GM18505 (cell line): ENCODE measurements at regions not wholly inside any gene's neighbourhood (a gene's known extent, or its start where the extent isn't known, plus 50 kb on each side); places are given as distances from the start of the nearest gene placed in this dataset.

Experiments
- ATAC-seq: cut with Tn5 transposase; IDR thresholded peaks from one replicate; pipeline ENCODE4 v1.9.1; 2021; ENCODE audit not compliant: unreplicated experiment
- POLR2A ChIP-seq: IDR thresholded peaks from 4 replicates; pipeline ENCODE4 v1.6.1; 2011; ENCODE audit warnings: borderline replicate concordance; ENCODE audit not compliant: insufficient read depth, insufficient read length; ENCODE audit errors: extremely low read depth

DNA sequence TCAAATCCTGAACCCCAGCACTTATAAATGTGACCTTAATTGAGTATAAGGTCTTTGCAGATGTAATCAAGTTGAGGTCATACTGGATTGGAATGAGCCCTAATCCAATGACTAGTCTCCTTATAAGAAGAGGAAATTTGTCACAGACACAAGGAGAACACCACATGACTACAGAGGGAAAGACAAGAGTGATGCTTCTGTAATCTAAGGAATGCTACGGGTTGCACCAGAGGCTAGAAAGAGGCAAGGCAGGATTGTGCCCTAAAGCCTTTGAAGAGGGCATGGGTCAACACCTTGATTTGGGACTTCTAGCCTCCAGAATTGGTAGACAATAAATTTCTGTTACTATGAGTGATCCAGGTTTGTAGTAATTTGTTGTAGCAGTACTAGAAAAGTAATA, 135.0 kb downstream of the FOXG1 start:
- no peak for TF ChIP-seq POLR2A
- no peak for ATAC-seq

DNA sequence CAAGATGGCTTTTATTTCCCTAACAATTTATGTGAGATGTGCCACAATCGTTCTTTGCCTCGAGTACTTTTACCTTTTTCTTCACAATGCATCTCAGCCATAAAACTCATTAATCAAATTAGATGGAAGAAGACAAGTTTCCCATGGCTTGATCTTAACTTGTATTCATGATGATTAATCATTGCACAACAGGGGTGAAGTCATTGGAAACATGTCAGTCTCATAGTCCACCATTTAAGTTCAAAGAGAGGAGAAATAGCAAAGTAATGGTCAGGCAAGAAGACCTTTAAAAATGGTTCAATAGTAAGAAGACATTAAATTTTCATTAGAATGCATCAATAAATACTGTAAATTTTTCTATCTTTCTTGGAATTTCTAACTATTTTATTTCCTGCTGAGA, 136.3 kb downstream of the FOXG1 start:
- TF ChIP-seq POLR2A: no peak
- no peak for ATAC-seq

DNA sequence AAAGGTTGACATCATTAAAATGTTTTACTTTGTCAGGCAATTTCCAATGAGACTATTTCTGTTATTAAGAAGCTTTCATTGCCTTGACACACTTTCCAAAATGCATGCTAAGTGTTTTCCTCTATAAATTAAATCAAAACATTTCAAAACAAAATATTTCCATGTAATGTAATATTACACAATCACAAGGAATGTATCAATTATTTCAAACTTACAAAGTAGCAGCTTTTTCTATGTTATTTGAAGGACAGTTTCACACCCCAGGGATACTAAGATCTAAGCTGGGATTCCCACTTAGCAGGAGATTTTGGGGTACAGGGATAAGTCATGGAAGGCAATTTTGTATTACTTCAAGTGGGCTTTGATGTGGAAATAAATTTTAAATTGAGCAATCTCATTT, 144.9 kb downstream of the FOXG1 start:
- TF ChIP-seq POLR2A: no peak

DNA sequence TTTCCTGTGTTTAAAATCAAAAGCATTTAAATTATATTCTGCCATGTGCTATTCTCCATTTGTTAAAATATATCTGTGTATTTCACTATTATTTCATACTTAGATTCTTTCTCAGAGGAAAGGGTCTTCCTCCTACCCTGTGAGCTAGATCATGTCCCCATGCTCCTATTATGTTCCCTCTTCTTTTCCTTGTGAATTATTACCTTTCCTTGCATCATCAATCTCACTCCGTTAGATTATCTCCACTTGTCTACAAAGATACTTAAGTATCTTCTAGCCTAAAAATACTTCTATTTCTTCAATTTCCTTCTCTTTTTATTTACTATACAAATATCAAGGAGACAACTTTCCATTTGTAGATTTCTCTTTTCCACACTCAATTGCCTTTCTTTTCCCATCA, 146.5 kb downstream of the FOXG1 start:
- ATAC-seq: no peak
- no peak for TF ChIP-seq POLR2A

More for the DNA sequence above, 144.9 kb downstream of the FOXG1 start:
- no peak for ATAC-seq

DNA sequence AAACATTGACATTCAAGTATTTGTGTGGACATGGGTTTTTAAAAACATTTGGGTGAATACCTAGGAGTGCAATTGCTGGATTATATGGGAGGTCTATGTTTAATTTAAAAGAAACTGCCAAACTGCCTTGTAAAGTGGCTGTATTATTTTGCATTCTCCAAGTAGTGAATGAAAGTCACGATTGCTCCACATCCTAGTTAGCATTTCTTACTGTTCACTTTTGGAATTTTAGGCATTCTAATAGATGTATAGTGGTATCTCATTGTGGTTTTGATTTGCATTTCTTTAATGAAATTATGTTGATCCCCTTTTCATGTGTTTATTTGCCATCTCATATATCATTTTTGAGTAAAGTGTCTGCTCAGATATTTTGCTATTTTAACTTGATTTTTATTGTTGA, 159.5 kb downstream of the FOXG1 start:
- ATAC-seq: no peak
- TF ChIP-seq POLR2A: no peak

DNA sequence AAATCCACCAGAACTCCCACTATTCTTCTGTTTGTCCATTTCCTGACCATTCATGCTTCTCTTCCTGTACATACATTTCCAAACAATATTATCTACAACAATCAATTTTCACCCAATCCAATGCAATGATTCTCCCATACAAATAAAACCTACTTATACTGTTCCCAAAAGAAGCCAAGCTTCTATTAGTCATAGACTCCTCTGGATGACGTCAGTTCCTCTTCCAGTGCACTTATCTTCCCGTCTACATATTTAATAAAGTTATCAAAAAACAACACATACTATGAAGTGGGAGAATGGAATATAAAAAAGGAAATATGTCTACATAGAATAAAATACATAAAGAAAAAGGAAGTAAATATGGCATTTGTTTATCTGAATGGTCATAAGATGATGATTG, 165.4 kb downstream of the FOXG1 start:
- no peak for ATAC-seq
- TF ChIP-seq POLR2A: no peak

DNA sequence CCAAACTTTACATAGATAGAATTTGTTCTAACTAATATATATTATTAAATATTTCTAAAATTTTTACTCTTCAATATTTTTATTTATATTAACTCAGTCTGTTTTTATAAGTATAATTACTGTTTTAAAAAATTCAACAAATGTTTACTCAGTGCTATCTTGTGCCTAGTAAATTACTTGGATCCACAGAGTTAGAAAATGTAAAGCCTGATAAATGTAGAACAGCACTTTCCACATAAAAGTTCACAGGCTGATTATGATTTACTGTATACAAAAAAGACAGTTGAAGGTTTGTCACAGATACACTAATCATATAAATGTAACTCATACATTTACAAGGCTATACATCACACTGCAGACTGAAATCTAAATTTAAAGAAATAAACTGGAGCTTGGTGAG, 170.0 kb downstream of the FOXG1 start:
- no peak for ATAC-seq
- TF ChIP-seq POLR2A: no peak

DNA sequence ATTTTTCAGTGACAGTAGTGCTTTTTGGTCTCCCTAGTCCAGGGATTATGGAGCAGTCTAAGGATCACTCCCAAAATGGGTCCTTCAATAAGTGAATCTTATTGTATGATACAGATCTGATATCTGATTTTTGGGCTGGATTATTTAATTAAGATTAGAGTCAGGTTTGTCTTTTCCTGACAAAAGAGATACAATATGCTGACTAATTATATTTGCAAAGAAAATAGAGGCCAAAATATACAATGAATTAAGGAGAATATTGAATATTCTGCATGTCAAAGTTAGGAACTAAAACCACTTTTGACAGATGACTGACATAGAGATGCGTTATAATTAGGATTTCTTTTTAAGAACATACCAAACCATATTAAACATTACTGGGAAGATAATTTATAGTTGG, 175.2 kb downstream of the FOXG1 start:
- TF ChIP-seq POLR2A: no peak

DNA sequence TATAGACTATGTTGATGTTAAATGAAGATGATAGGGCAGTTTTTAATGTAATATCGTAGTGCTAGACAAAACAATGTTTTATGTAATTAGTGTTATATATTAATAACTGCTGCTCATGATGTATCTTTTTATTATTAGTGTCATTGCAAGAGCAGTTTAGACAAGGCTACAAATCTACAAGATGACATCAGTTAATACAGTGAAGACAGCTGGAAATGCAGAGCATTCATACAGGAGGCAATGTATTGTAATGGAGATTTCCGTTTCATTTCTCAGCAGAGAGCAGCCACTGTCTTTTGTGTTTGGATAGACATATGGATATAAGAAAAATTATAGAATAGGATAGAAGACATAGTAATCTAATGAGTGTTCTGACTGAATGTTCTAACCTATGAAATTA, 178.0 kb downstream of the FOXG1 start:
- TF ChIP-seq POLR2A: no peak
- no peak for ATAC-seq

More for the DNA sequence above, 175.2 kb downstream of the FOXG1 start:
- no peak for ATAC-seq

DNA sequence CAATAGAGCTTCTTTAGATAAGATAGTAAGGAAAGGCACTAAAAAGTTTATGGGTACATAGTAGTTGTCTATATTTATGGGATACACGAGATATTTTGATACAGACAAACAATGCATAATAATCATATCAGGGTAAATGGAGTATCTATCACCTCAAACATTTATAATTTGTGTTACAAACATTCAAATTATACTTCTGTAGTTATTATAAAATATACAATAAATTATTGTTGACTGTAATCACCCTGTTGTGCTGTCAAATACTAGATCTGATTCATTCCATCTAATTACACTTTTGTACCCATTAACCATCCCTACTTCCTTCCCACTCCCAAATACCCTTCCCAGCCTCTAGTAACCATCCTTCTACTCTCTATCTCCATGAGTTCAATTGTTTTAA, 179.7 kb downstream of the FOXG1 start:
- no peak for ATAC-seq
- TF ChIP-seq POLR2A: no peak

DNA sequence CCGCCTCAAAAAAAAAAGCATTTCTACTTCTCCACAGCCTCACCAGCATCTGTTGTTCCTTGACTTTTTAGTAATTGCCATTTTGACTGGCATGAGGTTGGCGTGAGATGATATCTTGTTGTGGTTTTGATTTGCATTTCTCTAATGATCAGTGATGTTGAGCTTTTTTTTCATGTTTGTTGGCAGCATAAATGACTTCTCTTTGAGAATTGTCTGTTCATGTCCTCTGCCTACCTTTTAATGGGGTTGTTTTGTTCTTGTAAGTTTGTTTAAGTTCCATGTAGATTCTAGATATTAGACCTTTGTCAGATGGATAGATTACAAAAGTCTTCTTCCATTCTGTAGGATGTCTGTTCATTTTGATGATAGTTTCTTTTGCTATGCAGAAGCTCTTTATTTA, 182.9 kb downstream of the FOXG1 start:
- no peak for TF ChIP-seq POLR2A
- no peak for ATAC-seq

DNA sequence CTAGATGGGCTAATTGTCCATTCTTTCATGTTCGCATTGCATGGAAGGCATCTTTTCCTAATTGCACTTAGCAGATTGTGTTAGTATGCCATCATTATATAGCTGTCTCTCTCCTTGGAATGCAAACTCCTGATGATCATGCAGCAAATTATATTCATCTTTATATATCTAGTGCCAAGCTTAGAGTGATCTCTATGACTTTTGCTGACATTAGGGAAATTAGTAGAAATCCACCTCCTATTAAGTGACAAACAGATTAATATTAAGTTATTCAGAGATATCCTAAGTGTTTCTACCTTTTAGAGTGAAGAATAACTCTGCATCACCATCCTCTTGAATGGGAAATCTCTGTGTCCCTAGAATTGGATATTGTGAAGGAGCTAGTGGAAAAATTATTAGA, 185.6 kb downstream of the FOXG1 start:
- no peak for TF ChIP-seq POLR2A
- no peak for ATAC-seq

DNA sequence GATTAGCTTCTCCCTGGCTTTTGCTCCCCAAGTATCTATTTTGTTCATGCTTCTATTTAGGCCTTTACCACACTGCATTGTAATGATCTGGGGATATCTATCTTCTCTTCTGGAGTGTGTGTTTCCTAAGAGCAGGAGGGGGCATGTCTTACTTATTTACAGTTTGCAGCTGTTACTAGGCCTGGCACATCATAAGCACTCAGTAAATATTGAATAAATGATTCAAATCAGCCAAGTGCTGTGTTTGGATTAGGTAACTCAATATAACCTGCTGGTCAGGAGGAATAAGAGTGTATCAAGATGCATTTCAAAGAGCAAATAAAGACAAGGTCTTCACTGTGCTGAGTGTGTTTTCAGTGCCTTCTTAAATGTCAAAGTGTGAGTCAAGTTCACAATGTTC, 186.1 kb downstream of the FOXG1 start:
- no peak for ATAC-seq
- TF ChIP-seq POLR2A: no peak

DNA sequence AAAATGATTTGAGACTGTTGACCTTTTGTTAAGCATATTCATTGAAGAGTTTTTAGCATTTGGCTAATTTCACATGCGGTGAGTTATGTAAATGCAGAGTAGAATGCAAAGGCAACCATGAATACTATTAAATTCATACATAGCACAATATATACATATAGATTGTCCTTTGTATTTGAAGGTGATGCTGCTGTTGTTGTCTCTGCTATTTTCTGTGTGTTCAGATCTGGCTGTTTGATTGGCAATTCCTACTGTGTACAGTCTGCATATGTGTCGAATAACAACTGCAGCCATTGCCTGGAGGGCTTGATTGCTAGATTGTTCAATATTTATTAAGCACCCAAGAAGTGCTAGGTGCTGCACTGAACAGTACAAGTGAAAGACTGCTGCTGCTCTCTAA, 187.4 kb downstream of the FOXG1 start:
- no peak for ATAC-seq
- TF ChIP-seq POLR2A: no peak

DNA sequence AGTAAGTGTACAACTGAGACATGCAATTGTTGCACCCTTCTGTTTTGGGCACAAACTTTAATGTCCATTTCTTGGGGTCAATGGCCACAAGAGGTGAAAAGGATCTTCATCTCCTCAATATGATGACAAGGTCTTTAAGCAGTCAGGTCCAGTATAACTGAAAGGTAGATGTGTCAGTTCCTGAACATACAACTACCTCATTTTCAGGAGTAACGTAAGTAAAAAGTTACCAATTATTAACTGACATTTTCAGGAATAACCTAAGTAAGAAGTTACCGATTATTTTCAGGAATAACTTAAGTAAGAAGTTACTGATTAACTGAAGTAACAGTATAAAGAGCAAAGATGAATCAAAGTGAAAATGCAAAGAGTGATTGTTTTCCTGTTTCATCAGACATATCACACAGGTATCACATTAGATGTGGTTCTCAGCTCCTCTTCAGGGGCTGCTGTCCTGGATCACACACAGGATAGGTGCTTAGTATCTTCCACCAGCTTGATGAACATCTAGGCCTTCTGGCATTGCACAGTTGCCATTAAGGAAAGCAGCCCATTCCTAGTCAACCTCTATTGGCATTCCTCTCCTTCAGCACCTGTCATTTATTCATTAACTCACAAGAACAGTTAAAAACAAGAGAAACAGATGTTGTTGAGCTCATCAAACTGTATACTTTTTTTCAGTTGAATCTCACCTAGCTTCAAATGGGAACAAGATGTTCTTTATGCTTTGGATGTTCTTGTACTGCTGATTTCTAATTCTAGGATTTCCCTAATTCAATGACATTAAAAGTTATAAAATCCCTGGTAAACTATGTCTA, 200.0 kb downstream of the FOXG1 start:
- no peak for TF ChIP-seq POLR2A
- peak; percentile 77 for ATAC-seq

DNA sequence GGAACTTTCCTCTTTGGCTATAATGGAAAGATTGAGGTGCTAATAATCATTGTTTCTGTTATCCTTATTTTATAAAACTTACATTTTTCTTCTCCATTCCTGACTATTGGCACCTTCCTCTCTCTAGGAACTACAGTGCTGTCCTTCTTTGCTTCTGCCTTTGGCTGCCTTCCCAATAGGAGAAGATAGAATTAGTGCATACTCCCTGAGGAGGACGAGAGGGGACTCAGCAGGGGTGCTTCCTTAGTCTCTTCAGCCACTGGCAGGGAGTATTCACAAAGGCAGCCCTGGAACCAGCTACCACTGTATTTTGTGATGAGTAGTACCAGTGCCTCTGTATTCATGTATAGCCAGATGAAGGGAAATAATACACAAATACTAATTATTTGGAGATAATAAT, 208.5 kb downstream of the FOXG1 start:
- no peak for ATAC-seq
- TF ChIP-seq POLR2A: no peak

DNA sequence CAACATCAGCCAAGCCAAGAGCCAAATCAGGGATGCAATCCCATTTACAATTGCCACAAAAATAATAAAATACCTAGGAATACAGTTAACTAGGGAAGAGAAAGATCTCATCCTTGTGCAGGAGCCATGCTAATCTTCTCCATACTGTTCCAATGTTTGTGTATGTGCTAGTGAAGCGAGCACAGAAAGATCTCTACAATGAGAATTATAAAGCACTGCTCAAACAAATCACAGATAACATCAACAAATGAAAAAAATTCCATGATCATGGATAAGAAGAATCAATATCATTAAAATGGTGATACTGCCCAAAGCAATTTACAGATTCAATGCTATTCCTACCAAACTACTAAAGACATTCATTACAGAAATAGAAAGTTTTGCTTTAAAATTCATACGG, 215.6 kb downstream of the FOXG1 start:
- no peak for ATAC-seq

More for the DNA sequence above, 215.6 kb downstream of the FOXG1 start:
- no peak for TF ChIP-seq POLR2A
